GM21423 (cell line): ENCODE measurements at regions not wholly inside any gene's neighbourhood (a gene's known extent, or its start where the extent isn't known, plus 50 kb on each side); places are given as distances from the start of the nearest gene placed in this dataset.
"Not testable (repeated sequence)": the region's sequence is repeated elsewhere in the genome, so short reads cannot be mapped to it uniquely, and the experiment has no call there.

ENCODE experiments used
- ATAC-seq: cut with Tn5 transposase; IDR thresholded peaks from one replicate; pipeline ENCODE4 v1.9.1; 2021; ENCODE audit warnings: mild to moderate bottlenecking, moderate library complexity; ENCODE audit not compliant: unreplicated experiment

GRCh38 chr10:56298941-56299340 is 62.1 kb downstream of the ZWINT start:
- ATAC-seq: no peak

- no peak for ATAC-seq
Measured at GRCh38 chr10:56296618-56297017, 64.4 kb downstream of the ZWINT start.

- no peak for ATAC-seq
Measured at GRCh38 chr10:56288403-56288802, 72.7 kb downstream of the ZWINT start.

- ATAC-seq: no peak
Measured at GRCh38 chr10:56286096-56286495, 75.0 kb downstream of the ZWINT start.

- ATAC-seq: no peak
Measured at GRCh38 chr10:56279270-56279669, 81.8 kb downstream of the ZWINT start.

GRCh38 chr10:56269181-56269580 is 91.9 kb downstream of the ZWINT start:
- ATAC-seq: no peak

GRCh38 chr10:56266120-56266519 is 94.9 kb downstream of the ZWINT start:
- no peak for ATAC-seq

- no peak for ATAC-seq
Measured at GRCh38 chr10:56258991-56259390, 102.1 kb downstream of the ZWINT start.

GRCh38 chr10:56258378-56258777 is 102.7 kb downstream of the ZWINT start:
- no peak for ATAC-seq

- no peak for ATAC-seq
Measured at GRCh38 chr10:56255298-56255697, 105.8 kb downstream of the ZWINT start.

- no peak for ATAC-seq
Measured at GRCh38 chr10:56240471-56240870, 120.6 kb downstream of the ZWINT start.

- no peak for ATAC-seq
Measured at GRCh38 chr10:56231436-56231835, 129.6 kb downstream of the ZWINT start.

- ATAC-seq: no peak
Measured at GRCh38 chr10:56222237-56222636, 138.8 kb downstream of the ZWINT start.

GRCh38 chr10:56212951-56213350 is 148.1 kb downstream of the ZWINT start:
- ATAC-seq: no peak

- ATAC-seq: no peak
Measured at GRCh38 chr10:56181607-56182006, 179.5 kb downstream of the ZWINT start.

- no peak for ATAC-seq
Measured at GRCh38 chr10:56178210-56178609, 182.8 kb downstream of the ZWINT start.

GRCh38 chr10:56155091-56155513 is 206.0 kb downstream of the ZWINT start:
- not testable (repeated sequence) for ATAC-seq

GRCh38 chr10:56146806-56147205 is 214.3 kb downstream of the ZWINT start:
- no peak for ATAC-seq

- peak; percentile 66 for ATAC-seq
Measured at GRCh38 chr10:56142092-56142728, 218.8 kb downstream of the ZWINT start.

- ATAC-seq: no peak
Measured at GRCh38 chr10:56139405-56139804, 221.7 kb downstream of the ZWINT start.

GRCh38 chr10:56135828-56136227 is 225.2 kb downstream of the ZWINT start:
- no peak for ATAC-seq

GRCh38 chr10:56123247-56123646 is 237.8 kb downstream of the ZWINT start:
- no peak for ATAC-seq

- no peak for ATAC-seq
Measured at GRCh38 chr10:56116684-56117083, 244.4 kb downstream of the ZWINT start.
